RWPE2 (cell line): ENCODE measurements at regions not wholly inside any gene's neighbourhood (a gene's known extent, or its start where the extent isn't known, plus 50 kb on each side); places are given as distances from the start of the nearest gene placed in this dataset.

ENCODE experiments used
- ATAC-seq: fragments of 200-7000 bp; cut with Tn5 transposase; 3 replicates; pipeline ENCODE4 v1.9.1; 2021; ENCODE audit warnings: low read depth
- DNase-seq: peaks from one replicate; pipeline ENCODE4 v3.0.0-alpha.2; 2020; ENCODE audit warnings: low spot score
- H3K27ac ChIP-seq: fragments of 450-650 bp; 2 replicates; pipeline ENCODE4 v1.5.1; 2017; ENCODE audit warnings: mild to moderate bottlenecking; ENCODE audit not compliant: poor library complexity, severe bottlenecking
- H3K27me3 ChIP-seq: fragments of 250-450 bp; sonication (Bioruptor Pico); 2 replicates; pipeline ENCODE4 v1.5.1; 2021; ENCODE audit warnings: mild to moderate bottlenecking, moderate library complexity; ENCODE audit not compliant: insufficient read depth, poor library complexity, severe bottlenecking
- H3K36me3 ChIP-seq: fragments of 250-450 bp; sonication (Bioruptor Pico); 2 replicates; pipeline ENCODE4 v1.5.1; 2020; ENCODE audit warnings: low read depth, mild to moderate bottlenecking, moderate library complexity
- H3K4me1 ChIP-seq: fragments of 250-450 bp; sonication (Bioruptor Pico); 2 replicates; pipeline ENCODE4 v1.5.1; 2021; ENCODE audit warnings: mild to moderate bottlenecking, moderate library complexity; ENCODE audit not compliant: insufficient read depth, poor library complexity, severe bottlenecking
- H3K4me3 ChIP-seq: fragments of 250-450 bp; sonication (Bioruptor Pico); 2 replicates; pipeline ENCODE4 v1.5.1; 2021; ENCODE audit warnings: mild to moderate bottlenecking, moderate library complexity; ENCODE audit not compliant: severe bottlenecking
- H3K9me3 ChIP-seq: fragments of 250-450 bp; sonication (Bioruptor Pico); 2 replicates; pipeline ENCODE4 v1.5.1; 2021; ENCODE audit warnings: mild to moderate bottlenecking, moderate library complexity; ENCODE audit not compliant: severe bottlenecking
- TF ChIP-seq, protein P1 (sequence below): fragments of 450-650 bp; IDR thresholded peaks from one replicate; pipeline ENCODE4 v1.5.1; 2017; ENCODE audit warnings: mild to moderate bottlenecking, moderate library complexity; ENCODE audit not compliant: poor library complexity, severe bottlenecking

DNA sequence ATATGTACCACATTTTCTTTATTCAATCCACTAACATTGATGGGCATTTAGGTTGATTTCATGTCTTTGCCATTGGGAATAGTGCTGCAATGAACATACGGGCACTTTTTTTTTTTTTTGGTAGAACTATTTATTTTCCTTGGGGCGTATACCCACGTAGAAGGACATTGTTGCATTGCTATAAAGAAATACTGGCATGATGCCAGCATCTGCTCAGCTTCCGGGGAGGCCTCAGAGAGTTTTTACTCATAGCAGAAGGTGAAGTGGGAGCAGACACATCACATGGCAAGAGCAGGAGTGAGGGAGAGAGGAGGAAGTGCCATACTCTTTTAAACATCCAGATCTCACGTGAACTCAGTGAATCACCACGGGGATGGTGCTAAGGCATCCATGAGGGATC lies 197.0 kb downstream of the SQOR start:
- Histone ChIP-seq H3K9me3 (no peaks in the 10 kb centered on the region), H3K4me3 (no peak overlapping the region), H3K36me3 (no peaks in the 10 kb centered on the region), H3K4me1 (no peaks in the 10 kb centered on the region), H3K27ac (no peak overlapping the region), H3K27me3 (no peaks in the 10 kb centered on the region)
- TF ChIP-seq, protein P1, sequence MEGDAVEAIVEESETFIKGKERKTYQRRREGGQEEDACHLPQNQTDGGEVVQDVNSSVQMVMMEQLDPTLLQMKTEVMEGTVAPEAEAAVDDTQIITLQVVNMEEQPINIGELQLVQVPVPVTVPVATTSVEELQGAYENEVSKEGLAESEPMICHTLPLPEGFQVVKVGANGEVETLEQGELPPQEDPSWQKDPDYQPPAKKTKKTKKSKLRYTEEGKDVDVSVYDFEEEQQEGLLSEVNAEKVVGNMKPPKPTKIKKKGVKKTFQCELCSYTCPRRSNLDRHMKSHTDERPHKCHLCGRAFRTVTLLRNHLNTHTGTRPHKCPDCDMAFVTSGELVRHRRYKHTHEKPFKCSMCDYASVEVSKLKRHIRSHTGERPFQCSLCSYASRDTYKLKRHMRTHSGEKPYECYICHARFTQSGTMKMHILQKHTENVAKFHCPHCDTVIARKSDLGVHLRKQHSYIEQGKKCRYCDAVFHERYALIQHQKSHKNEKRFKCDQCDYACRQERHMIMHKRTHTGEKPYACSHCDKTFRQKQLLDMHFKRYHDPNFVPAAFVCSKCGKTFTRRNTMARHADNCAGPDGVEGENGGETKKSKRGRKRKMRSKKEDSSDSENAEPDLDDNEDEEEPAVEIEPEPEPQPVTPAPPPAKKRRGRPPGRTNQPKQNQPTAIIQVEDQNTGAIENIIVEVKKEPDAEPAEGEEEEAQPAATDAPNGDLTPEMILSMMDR: no peak
- DNase-seq (no peak), ATAC-seq (peak; percentile 41; the same call in 1 of the 3 replicates)

DNA sequence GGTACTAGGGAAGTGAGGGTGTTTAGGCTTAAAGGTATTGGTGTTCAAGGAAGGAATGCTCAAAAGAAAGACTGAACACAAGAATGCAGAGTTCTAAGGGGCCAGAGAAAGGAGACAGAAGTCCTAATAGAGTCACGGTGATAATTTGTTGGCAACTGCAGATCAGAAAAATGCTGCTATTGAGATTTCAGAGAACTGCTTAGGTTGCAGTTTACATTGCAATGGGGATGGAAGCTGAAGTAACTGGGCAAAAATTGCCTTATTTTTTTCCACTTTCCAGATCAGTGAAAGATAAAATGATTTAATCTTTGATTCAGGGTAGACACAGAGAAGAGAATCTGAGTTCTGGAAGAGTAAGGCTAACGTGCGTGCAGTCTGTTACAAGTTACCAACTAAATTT lies 199.8 kb downstream of the SQOR start:
- H3K4me1 ChIP-seq: no peaks in the 10 kb centered on the region
- no peak for ATAC-seq
- H3K27ac ChIP-seq: no peak overlapping the region
- TF ChIP-seq, protein P1: no peak
- H3K9me3 ChIP-seq: no peaks in the 10 kb centered on the region
- no peak for DNase-seq
- H3K36me3 ChIP-seq: no peaks in the 10 kb centered on the region
- H3K27me3 ChIP-seq: no peaks in the 10 kb centered on the region
- no peak overlapping the region for H3K4me3 ChIP-seq

DNA sequence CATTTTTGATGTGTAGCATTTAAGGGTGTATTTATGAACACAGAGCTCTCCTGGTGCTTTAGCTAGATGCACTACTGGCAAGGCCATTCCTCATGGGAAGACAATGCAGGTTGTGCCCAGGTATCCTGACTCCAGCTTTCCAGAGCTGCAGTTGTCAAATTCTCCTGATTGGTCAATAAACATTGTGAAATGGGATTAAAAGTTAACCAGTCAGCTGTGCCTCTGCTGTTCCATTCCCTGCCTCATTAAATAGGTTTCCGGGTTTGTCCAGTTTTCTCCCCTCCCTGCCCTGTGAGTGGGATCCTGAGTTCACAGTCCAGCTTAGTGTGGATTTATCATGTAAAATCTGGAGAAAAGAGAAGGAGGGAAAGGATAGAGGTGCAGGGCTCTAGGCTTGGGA lies 207.3 kb downstream of the SQOR start:
- Histone ChIP-seq H3K36me3 (no peaks in the 10 kb centered on the region), H3K4me1 (no peaks in the 10 kb centered on the region), H3K27ac (no peak overlapping the region), H3K9me3 (no peaks in the 10 kb centered on the region), H3K4me3 (no peak overlapping the region), H3K27me3 (no peaks in the 10 kb centered on the region)
- DNase-seq (no peak), ATAC-seq (no peak)
- TF ChIP-seq, protein P1: no peak

DNA sequence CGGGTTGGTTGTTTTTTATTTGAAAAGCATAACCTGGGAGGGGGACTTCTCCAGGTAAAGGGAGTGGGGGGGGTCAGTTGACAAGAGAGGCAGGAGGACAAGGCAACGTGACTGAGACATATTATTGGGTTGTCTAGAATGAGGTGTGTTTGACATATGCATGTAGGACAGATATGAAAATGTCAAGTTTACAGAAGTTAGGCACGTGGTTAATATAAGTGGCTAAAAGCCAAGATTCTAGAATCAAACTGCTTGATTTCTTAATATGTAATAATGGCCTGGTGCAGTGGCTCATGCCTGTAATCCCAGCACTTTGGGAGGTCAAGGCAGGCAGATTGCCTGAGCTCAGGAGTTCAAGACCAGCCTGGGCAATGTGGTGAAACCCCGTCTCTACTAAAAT lies 212.8 kb downstream of the SQOR start:
- Histone ChIP-seq H3K36me3 (no peaks in the 10 kb centered on the region), H3K27ac (no peak overlapping the region), H3K4me3 (no peak overlapping the region), H3K9me3 (no peaks in the 10 kb centered on the region), H3K4me1 (no peaks in the 10 kb centered on the region), H3K27me3 (no peaks in the 10 kb centered on the region)
- DNase-seq (no peak), ATAC-seq (no peak)
- TF ChIP-seq, protein P1: no peak

DNA sequence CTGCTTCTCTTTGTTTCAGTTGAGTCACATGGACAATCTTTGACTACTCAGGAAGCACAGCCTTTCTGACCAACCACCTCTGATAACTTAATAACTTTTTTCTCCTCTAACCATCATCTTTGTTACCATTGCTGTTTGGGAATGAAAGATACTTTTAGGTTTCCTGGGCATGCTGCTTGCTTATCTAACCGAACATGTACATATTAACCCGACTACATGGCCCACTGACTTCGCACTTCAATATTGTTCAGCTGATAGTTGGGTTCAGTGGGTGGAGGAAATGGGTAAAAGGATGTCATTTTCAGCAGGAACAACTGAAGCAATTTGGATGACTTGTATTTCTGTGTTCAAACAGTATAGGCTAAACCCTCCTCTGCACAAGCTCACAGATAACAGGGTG lies 214.3 kb downstream of the SQOR start:
- Histone ChIP-seq H3K27me3 (no peaks in the 10 kb centered on the region), H3K4me1 (no peaks in the 10 kb centered on the region), H3K36me3 (no peaks in the 10 kb centered on the region), H3K9me3 (no peaks in the 10 kb centered on the region), H3K27ac (no peak overlapping the region), H3K4me3 (no peak overlapping the region)
- TF ChIP-seq, protein P1: no peak
- no peak for ATAC-seq
- no peak for DNase-seq
